Neural progenitor cell (in vitro differentiated cells): ENCODE measurements at regions not wholly inside any gene's neighbourhood (a gene's known extent, or its start where the extent isn't known, plus 50 kb on each side); places are given as distances from the start of the nearest gene placed in this dataset.

Experiments
- DNase-seq: peaks from one replicate; pipeline ENCODE4 v3.0.0-alpha.2; 2016; ENCODE audit warnings: low spot score
- H2AFZ ChIP-seq: fragments of 200-600 bp; sonication (generic); replicated peaks from 2 replicates; pipeline ENCODE4 v1.6.1; 2016; ENCODE audit warnings: antibody characterized with exemption
- H3F3A ChIP-seq: fragments of 200-600 bp; sonication (generic); 2 replicates; pipeline ENCODE4 v1.6.1; 2016; ENCODE audit warnings: antibody characterized with exemption, low read depth
- H3K27ac ChIP-seq: fragments of 200-600 bp; sonication (generic); 2 replicates; pipeline ENCODE4 v1.5.1; 2016; ENCODE audit warnings: mild to moderate bottlenecking
- H3K27me3 ChIP-seq: fragments of 200-600 bp; sonication (generic); 2 replicates; pipeline ENCODE4 v1.6.1; 2016; ENCODE audit warnings: mild to moderate bottlenecking, moderate library complexity
- H3K36me3 ChIP-seq: fragments of 200-600 bp; sonication (generic); 2 replicates; pipeline ENCODE4 v1.5.1; 2016
- H3K4me1 ChIP-seq: fragments of 200-600 bp; sonication (generic); 2 replicates; pipeline ENCODE4 v1.6.1; 2016; ENCODE audit warnings: mixed run types
- H3K4me2 ChIP-seq: fragments of 200-600 bp; sonication (generic); 2 replicates; pipeline ENCODE4 v1.6.1; 2016
- H3K4me3 ChIP-seq: fragments of 200-600 bp; sonication (generic); 2 replicates; pipeline ENCODE4 v1.5.1; 2016
- H3K79me2 ChIP-seq: fragments of 200-600 bp; sonication (generic); 2 replicates; pipeline ENCODE4 v1.6.1; 2016; ENCODE audit warnings: low read depth
- H3K9ac ChIP-seq: fragments of 200-600 bp; sonication (generic); 2 replicates; pipeline ENCODE4 v1.6.1; 2016
- H3K9me3 ChIP-seq: fragments of 200-600 bp; sonication (generic); 2 replicates; pipeline ENCODE4 v1.5.1; 2016; ENCODE audit warnings: low read depth
- H4K20me1 ChIP-seq: fragments of 200-600 bp; sonication (generic); 2 replicates; pipeline ENCODE4 v1.6.1; 2016; ENCODE audit warnings: low read depth
- H3K27ac Mint-ChIP-seq: 3 replicates; pipeline ENCODE4 v1.8.0; 2021; ENCODE audit warnings: mixed read lengths
- H3K27me3 Mint-ChIP-seq: 2 replicates; pipeline ENCODE4 v1.8.0; 2022; ENCODE audit warnings: low read depth, mild to moderate bottlenecking, inconsistent platforms, moderate library complexity, mixed read lengths; ENCODE audit not compliant: insufficient read depth
- H3K36me3 Mint-ChIP-seq: 3 replicates; pipeline ENCODE4 v1.8.0; 2021; ENCODE audit warnings: mixed read lengths
- H3K4me1 Mint-ChIP-seq: 3 replicates; pipeline ENCODE4 v1.8.0; 2021; ENCODE audit warnings: mixed read lengths
- H3K4me3 Mint-ChIP-seq: 3 replicates; pipeline ENCODE4 v1.8.0; 2021; ENCODE audit warnings: mild to moderate bottlenecking, moderate library complexity, mixed read lengths
- H3K9me3 Mint-ChIP-seq: 3 replicates; pipeline ENCODE4 v1.8.0; 2020; ENCODE audit warnings: mixed read lengths
- EZH2 ChIP-seq: fragments of 200-600 bp; sonication (generic); IDR thresholded peaks from 2 replicates; pipeline ENCODE4 v1.6.1; 2017; ENCODE audit warnings: antibody characterized with exemption, mild to moderate bottlenecking, moderate library complexity
- EZH2phosphoT487 ChIP-seq: fragments of 200-600 bp; sonication (generic); IDR thresholded peaks from 2 replicates; pipeline ENCODE4 v1.6.1; 2017; ENCODE audit warnings: antibody characterized with exemption
- TF ChIP-seq, protein P1 (sequence below): fragments of 200-600 bp; sonication (generic); IDR thresholded peaks from 2 replicates; pipeline ENCODE4 v1.5.1; 2017; ENCODE audit warnings: antibody characterized with exemption, mild to moderate bottlenecking

DNA sequence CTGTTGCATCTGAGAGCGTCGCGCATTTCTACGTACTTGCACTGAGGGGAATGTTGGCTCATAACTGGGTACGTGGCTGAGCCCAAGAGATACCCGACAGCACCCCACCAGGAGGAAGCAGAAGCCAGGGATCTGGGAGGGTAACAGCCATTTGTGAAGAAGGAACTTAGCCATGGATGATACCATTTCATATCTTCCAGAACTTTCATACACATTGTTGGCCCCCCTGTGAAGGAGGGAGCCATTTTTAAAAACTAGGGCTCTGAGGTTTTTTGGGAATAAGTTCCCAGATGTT lies 101.4 kb upstream of the SLC44A1 start:
- H3K27ac Mint-ChIP-seq: no peak overlapping the region
- no peak for DNase-seq
- H3K36me3 ChIP-seq: no peaks in the 10 kb centered on the region
- H3K4me3 ChIP-seq: no peak overlapping the region
- no peaks in the 10 kb centered on the region for H3K27me3 ChIP-seq
- H3K27ac ChIP-seq: no peak overlapping the region
- no peak overlapping the region for H3K4me2 ChIP-seq
- H3F3A ChIP-seq: peaks cover 15% of the 10 kb centered on the region
- peaks cover 38% of the 10 kb centered on the region for H3K4me1 Mint-ChIP-seq
- no peaks in the 10 kb centered on the region for H3K9me3 ChIP-seq
- peaks cover 27% of the 10 kb centered on the region for H3K4me1 ChIP-seq
- H3K9me3 Mint-ChIP-seq: no peaks in the 10 kb centered on the region
- no peak overlapping the region for H3K9ac ChIP-seq
- H3K36me3 Mint-ChIP-seq: no peaks in the 10 kb centered on the region
- no peaks in the 10 kb centered on the region for H3K79me2 ChIP-seq
- no peak for TF ChIP-seq EZH2phosphoT487
- TF ChIP-seq, protein P1, sequence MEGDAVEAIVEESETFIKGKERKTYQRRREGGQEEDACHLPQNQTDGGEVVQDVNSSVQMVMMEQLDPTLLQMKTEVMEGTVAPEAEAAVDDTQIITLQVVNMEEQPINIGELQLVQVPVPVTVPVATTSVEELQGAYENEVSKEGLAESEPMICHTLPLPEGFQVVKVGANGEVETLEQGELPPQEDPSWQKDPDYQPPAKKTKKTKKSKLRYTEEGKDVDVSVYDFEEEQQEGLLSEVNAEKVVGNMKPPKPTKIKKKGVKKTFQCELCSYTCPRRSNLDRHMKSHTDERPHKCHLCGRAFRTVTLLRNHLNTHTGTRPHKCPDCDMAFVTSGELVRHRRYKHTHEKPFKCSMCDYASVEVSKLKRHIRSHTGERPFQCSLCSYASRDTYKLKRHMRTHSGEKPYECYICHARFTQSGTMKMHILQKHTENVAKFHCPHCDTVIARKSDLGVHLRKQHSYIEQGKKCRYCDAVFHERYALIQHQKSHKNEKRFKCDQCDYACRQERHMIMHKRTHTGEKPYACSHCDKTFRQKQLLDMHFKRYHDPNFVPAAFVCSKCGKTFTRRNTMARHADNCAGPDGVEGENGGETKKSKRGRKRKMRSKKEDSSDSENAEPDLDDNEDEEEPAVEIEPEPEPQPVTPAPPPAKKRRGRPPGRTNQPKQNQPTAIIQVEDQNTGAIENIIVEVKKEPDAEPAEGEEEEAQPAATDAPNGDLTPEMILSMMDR: no peak
- TF ChIP-seq EZH2: no peak
- no peak overlapping the region for H3K4me3 Mint-ChIP-seq
- no peak overlapping the region for H2AFZ ChIP-seq
- H4K20me1 ChIP-seq: no peaks in the 10 kb centered on the region
- peaks cover 17% of the 10 kb centered on the region for H3K27me3 Mint-ChIP-seq

DNA sequence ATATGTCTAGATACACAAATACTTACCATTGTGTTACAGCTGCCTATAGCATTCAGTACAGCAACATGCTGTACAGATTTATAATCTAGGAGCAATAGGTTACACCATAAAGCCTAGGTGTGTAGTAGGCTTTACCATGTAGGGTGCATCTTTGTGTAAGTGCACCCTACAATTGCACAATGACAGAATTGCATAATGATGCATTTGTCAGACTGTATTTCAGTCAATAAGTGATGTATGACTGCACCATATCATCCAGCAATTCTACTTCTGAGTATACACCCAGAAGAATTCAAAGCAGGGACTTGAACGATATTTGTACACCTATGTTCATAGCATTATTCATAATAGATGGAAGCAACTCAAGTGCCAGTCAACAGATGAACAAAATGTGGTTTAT lies 100.4 kb upstream of the SLC44A1 start:
- no peaks in the 10 kb centered on the region for H3K9me3 Mint-ChIP-seq
- Histone ChIP-seq H3K27me3 (no peaks in the 10 kb centered on the region), H3K36me3 (no peaks in the 10 kb centered on the region), H3K79me2 (no peaks in the 10 kb centered on the region), H3K9ac (no peak overlapping the region), H4K20me1 (no peaks in the 10 kb centered on the region), H3F3A (peaks cover 6% of the 10 kb centered on the region), H3K4me3 (no peak overlapping the region), H3K9me3 (no peaks in the 10 kb centered on the region), H3K4me2 (no peak overlapping the region), H3K4me1 (peaks cover 18% of the 10 kb centered on the region), H3K27ac (no peak overlapping the region), H2AFZ (no peak overlapping the region)
- no peak overlapping the region for H3K27ac Mint-ChIP-seq
- H3K27me3 Mint-ChIP-seq: peaks cover 17% of the 10 kb centered on the region
- peaks cover 34% of the 10 kb centered on the region for H3K4me1 Mint-ChIP-seq
- no peaks in the 10 kb centered on the region for H3K36me3 Mint-ChIP-seq
- DNase-seq: no peak
- TF ChIP-seq EZH2phosphoT487 (no peak), EZH2 (no peak)
- H3K4me3 Mint-ChIP-seq: no peak overlapping the region

- Histone ChIP-seq H3K4me2 (no peak overlapping the region), H3K36me3 (no peaks in the 10 kb centered on the region), H3K4me1 (peaks cover 13% of the 10 kb centered on the region), H3K9me3 (no peaks in the 10 kb centered on the region), H3K4me3 (no peak overlapping the region), H3F3A (no peaks in the 10 kb centered on the region), H2AFZ (no peak overlapping the region), H4K20me1 (no peaks in the 10 kb centered on the region), H3K9ac (no peak overlapping the region), H3K27ac (no peak overlapping the region), H3K27me3 (no peaks in the 10 kb centered on the region), H3K79me2 (no peaks in the 10 kb centered on the region)
- no peak for DNase-seq
- no peak overlapping the region for H3K4me3 Mint-ChIP-seq
- TF ChIP-seq EZH2: no peak
- TF ChIP-seq, protein P1: no peak
- no peak for TF ChIP-seq EZH2phosphoT487
- no peaks in the 10 kb centered on the region for H3K36me3 Mint-ChIP-seq
- no peak overlapping the region for H3K27ac Mint-ChIP-seq
- H3K9me3 Mint-ChIP-seq: no peaks in the 10 kb centered on the region
- peaks cover 32% of the 10 kb centered on the region for H3K4me1 Mint-ChIP-seq
- peaks cover 17% of the 10 kb centered on the region for H3K27me3 Mint-ChIP-seq
Measured at GRCh38 chr9:105144841-105145240, 99.6 kb upstream of the SLC44A1 start.

- H3K9me3 ChIP-seq: no peaks in the 10 kb centered on the region
- H3K4me1 ChIP-seq: peaks cover 5% of the 10 kb centered on the region
- DNase-seq: no peak
- Mint-ChIP-seq H3K9me3 (no peaks in the 10 kb centered on the region), H3K27me3 (peaks cover 19% of the 10 kb centered on the region), H3K4me1 (peaks cover 31% of the 10 kb centered on the region), H3K27ac (no peak overlapping the region), H3K36me3 (no peaks in the 10 kb centered on the region), H3K4me3 (no peak overlapping the region)
- TF ChIP-seq, protein P1: no peak
- TF ChIP-seq EZH2phosphoT487 (no peak), EZH2 (no peak)
- no peak overlapping the region for H2AFZ ChIP-seq
- H3K27me3 ChIP-seq: no peaks in the 10 kb centered on the region
- no peak overlapping the region for H3K9ac ChIP-seq
- no peaks in the 10 kb centered on the region for H3K79me2 ChIP-seq
- no peaks in the 10 kb centered on the region for H3K36me3 ChIP-seq
- no peaks in the 10 kb centered on the region for H3F3A ChIP-seq
- no peak overlapping the region for H3K27ac ChIP-seq
- H4K20me1 ChIP-seq: no peaks in the 10 kb centered on the region
- no peak overlapping the region for H3K4me3 ChIP-seq
- no peak overlapping the region for H3K4me2 ChIP-seq
Measured at GRCh38 chr9:105146677-105147076, 97.8 kb upstream of the SLC44A1 start.
